ENCODE measurements at regions not wholly inside any gene's neighbourhood (a gene's known extent, or its start where the extent isn't known, plus 50 kb on each side); places are given as distances from the start of the nearest gene placed in this dataset.

DNA sequence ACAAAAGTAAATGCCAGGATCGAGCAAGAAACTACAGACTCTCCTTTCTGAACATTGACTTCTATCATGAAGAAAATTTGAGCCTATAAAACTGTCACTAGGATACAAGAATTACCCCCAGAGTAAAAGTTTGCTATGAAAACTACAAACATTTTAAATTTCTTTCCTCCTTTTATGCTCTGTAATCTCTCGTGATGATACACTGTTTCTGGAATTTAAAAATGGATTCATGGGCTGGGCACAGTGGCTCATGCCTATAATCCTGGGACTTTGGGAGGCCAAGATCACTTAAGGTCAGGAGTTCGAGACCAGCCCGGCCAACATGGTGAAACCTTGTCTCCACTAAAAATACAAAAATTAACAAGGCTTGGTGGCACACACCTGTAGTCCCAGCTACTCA is 181.3 kb downstream of the ZNF281 start:
- DNase-seq (ENCODE audit: low read depth in 1 of 2, low spot score in 2 of 2) (no peak), FAIRE-seq (no peak)
- Histone ChIP-seq H4K5ac (ENCODE audit: insufficient read length, low read depth, low read length) (no peak overlapping the region), H3K79me2 (ENCODE audit: control insufficient read depth in 1 of 2, insufficient read depth in 2 of 2, low read length in 2 of 2) (no peaks in the 10 kb centered on the region), H3K27me3 (replicated peaks in 1 of 4; ENCODE audit: control insufficient read depth in 3 of 4, extremely low read depth in 1 of 4, insufficient read depth in 3 of 4, low read length in 3 of 4) (no peaks in the 10 kb centered on the region), H3K18ac (ENCODE audit: extremely low read depth, low read length) (no peak overlapping the region), H2BK20ac (ENCODE audit: low read length) (no peak overlapping the region), H3K79me1 (ENCODE audit: low read depth, low read length) (no peaks in the 10 kb centered on the region), H4K91ac (replicated peaks; ENCODE audit: insufficient read length, low read length) (no peak overlapping the region), H3K14ac (ENCODE audit: insufficient read length) (no peak overlapping the region), H3K23ac (ENCODE audit: insufficient read length) (no peak overlapping the region), H2BK12ac (ENCODE audit: low read depth, low read length) (no peak overlapping the region), H2BK15ac (ENCODE audit: low read length) (no peak overlapping the region), H4K8ac (ENCODE audit: extremely low read depth, insufficient read depth, low read length) (no peak overlapping the region), H3K9me3 (ENCODE audit: insufficient read depth in 2 of 2, low read depth in 1 of 2, low read length in 1 of 2) (no peaks in the 10 kb centered on the region), H3K9ac (replicated peaks in 1 of 4; ENCODE audit: extremely low read depth in 1 of 4, low read depth in 3 of 4, low read length in 3 of 4) (no peak overlapping the region), H3K27ac (ENCODE audit: low read depth, low read length) (no peak overlapping the region), H3K36me3 (ENCODE audit: control insufficient read depth in 2 of 4, insufficient read depth in 4 of 4, low read length in 3 of 4) (no peaks in the 10 kb centered on the region), H3K4me3 (ENCODE audit: extremely low read depth in 1 of 4, insufficient read depth in 2 of 4, low read depth in 3 of 4, low read length in 4 of 4) (no peak overlapping the region), H2AK5ac (ENCODE audit: low read depth, low read length) (no peak overlapping the region), H3K4me1 (replicated peaks in 1 of 4; ENCODE audit: control insufficient read depth in 3 of 4, insufficient read depth in 4 of 4, low read length in 3 of 4) (peaks cover 2 to 17% (median 12%) of the 10 kb centered on the region in 4 experiments), H2BK120ac (replicated peaks; ENCODE audit: low read depth, low read length) (no peak overlapping the region), H3K56ac (replicated peaks; ENCODE audit: insufficient read length, low read depth, low read length) (no peak overlapping the region), H3K4ac (replicated peaks; ENCODE audit: insufficient read length, low read depth, low read length) (no peak overlapping the region), H2AFZ (ENCODE audit: low read length) (no peak overlapping the region), H2BK5ac (ENCODE audit: low read depth, low read length) (no peak overlapping the region), H3K23me2 (ENCODE audit: low read depth, low read length) (no peaks in the 10 kb centered on the region; the same call in 1 of the 2 replicates), H3K4me2 (ENCODE audit: insufficient read depth in 1 of 2, low read depth in 2 of 2, low read length in 2 of 2) (no peak overlapping the region), H4K20me1 (replicated peaks in 1 of 2; ENCODE audit: control insufficient read depth in 1 of 2, insufficient read depth in 2 of 2, low read length in 2 of 2) (no peaks in the 10 kb centered on the region)
- CTCF ChIA-PET (ENCODE audit: partially characterized antibody), result interaction anchor here (0.6 kb wide), 1 partner anchor 79 kb away, joined by 3 read pairs; no protein-coding TSS in a partner anchor
- POLR2A ChIA-PET (ENCODE audit: partially characterized antibody), result interaction anchor here (1.2 kb wide), 1 partner anchor 22 kb away, joined by 3 read pairs; no protein-coding TSS in a partner anchor
- TF ChIP-seq, protein P1, sequence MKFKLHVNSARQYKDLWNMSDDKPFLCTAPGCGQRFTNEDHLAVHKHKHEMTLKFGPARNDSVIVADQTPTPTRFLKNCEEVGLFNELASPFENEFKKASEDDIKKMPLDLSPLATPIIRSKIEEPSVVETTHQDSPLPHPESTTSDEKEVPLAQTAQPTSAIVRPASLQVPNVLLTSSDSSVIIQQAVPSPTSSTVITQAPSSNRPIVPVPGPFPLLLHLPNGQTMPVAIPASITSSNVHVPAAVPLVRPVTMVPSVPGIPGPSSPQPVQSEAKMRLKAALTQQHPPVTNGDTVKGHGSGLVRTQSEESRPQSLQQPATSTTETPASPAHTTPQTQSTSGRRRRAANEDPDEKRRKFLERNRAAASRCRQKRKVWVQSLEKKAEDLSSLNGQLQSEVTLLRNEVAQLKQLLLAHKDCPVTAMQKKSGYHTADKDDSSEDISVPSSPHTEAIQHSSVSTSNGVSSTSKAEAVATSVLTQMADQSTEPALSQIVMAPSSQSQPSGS (IDR thresholded peaks at IDR 0.05; ENCODE audit: low read length), result no peak
- TF ChIP-seq JUN (IDR thresholded peaks at IDR 0.05; ENCODE audit: low read depth, low read length), result no peak
- TF ChIP-seq, protein P2, sequence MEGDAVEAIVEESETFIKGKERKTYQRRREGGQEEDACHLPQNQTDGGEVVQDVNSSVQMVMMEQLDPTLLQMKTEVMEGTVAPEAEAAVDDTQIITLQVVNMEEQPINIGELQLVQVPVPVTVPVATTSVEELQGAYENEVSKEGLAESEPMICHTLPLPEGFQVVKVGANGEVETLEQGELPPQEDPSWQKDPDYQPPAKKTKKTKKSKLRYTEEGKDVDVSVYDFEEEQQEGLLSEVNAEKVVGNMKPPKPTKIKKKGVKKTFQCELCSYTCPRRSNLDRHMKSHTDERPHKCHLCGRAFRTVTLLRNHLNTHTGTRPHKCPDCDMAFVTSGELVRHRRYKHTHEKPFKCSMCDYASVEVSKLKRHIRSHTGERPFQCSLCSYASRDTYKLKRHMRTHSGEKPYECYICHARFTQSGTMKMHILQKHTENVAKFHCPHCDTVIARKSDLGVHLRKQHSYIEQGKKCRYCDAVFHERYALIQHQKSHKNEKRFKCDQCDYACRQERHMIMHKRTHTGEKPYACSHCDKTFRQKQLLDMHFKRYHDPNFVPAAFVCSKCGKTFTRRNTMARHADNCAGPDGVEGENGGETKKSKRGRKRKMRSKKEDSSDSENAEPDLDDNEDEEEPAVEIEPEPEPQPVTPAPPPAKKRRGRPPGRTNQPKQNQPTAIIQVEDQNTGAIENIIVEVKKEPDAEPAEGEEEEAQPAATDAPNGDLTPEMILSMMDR (IDR thresholded peaks at IDR 0.05; ENCODE audit: control extremely low read depth in 1 of 3, insufficient read depth in 1 of 3, low read depth in 1 of 3, low read length in 3 of 3), result no peak
- 69% methylated on average over 4 of the region's 4 CpGs; no CpG with 5 or more reads in 1 of the 2 experiments for WGBS, 2 experiments (ENCODE audit: extremely low coverage in 1 of 2, insufficient coverage in 1 of 2, insufficient read length in 1 of 2, insufficient replicate concordance in 2 of 2, low coverage in 1 of 2, low lambda C conversion rate in 2 of 2, missing lambda C conversion rate in 1 of 2)

Measured in H1 (cell line).